ENCODE measurements at regions not wholly inside any gene's neighbourhood (a gene's known extent, or its start where the extent isn't known, plus 50 kb on each side); places are given as distances from the start of the nearest gene placed in this dataset.
"Not testable (repeated sequence)": the region's sequence is repeated elsewhere in the genome, so short reads cannot be mapped to it uniquely, and the experiment has no call there.

DNA sequence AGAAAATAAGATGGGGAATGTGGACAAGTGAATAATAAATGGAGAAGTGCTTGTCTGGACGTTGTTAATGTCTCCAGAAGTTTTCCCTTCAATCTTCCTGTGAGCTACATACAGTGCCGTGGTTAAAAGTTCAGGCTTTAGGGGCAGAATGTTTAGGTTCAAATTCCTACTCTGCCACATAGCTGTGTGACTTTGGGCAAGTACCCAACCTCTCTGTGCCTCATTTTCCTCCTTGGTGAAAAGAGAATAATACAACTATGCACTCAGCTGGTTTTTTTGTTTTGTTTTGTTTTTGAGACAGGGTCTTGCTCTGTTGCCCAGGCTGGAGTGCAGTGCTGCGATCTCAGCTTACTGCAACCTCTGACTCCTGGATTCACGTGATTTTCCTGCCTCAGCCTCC, 143.5 kb downstream of the CHIC2 start:
- DNase-seq (ENCODE audit: low spot score) = no peak

DNA sequence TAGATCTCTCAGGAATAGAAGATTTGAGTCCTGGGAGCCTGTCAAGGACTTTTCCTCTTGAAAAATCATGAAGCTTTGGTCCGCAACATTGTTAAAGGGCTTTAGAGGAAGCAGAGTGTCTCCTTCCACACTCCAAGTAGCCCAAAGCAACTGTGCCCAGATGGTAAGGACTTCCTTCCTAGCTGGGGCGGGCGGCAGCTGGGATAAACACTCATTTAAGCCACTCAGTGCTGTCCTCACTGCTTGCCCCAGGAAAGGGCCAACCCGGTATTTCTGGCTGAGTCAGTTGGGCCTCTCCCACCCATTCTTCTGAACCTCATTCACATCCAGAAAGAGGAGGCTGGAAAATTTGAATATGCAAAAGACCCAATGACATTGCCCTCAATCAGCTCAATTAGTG, 144.3 kb downstream of the CHIC2 start:
- no peak for DNase-seq (ENCODE audit: low spot score)

DNA sequence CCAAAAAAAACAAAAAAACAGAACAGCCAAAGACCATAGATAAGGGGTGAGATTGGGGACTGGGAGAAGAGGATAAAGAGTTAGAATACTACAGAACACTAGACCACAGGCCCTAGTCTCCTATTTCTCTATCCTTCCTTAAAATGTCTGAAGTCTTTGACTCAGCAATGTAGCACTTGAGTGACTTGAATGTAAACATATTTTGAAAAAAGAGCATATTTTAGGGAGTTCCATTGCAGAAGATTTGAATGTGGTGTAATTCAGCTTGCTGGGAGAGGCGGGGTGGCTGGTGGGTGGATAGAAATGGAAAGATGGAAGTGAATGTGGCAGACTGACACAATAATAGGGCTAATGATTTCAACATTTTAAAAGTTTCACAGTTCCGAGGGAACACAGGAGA, 144.9 kb downstream of the CHIC2 start:
- no peak for DNase-seq (ENCODE audit: low spot score)

DNA sequence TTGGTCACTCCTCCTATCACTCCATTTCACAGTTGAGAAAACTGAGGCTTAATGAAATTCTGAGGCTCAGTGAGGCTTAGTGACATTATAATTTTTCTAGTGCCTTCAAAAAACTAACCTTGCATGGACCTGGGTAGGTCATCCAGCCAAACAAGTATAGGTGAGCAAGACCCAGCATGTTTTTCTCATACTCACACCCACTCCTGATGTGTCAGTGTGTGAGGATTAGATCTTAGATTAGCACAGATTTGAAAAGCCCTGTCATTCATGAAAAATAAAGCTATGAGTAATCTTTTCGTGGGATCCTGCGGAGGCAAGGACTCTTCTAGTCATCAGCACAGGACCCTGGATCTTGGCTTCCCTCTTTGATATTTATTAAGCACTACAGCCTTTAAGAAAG, 146.7 kb downstream of the CHIC2 start:
- no peak for DNase-seq (ENCODE audit: low spot score)

DNA sequence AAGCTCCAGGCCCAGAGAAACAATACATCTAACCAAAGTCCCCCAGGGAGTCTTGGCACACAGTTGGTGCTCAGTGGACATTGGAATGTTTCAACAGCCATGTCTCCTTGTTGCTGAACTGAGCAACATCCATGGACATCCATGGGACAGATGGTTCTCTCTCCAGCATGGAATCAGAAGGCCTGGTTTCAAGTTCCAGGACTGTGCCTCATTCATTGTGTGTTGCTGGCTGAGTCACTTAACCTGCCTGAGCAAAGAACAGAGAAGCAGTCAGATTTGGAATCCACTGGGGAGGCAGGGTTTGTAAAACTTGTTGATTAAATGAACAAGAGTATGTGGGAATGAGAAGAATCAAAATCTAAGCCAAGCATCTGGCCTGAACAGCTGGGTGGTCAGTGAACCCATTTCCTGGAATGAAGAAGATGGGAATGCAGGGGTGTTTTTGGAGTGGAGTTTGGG, 147.9 kb downstream of the CHIC2 start:
- DNase-seq (ENCODE audit: low spot score) = no peak

DNA sequence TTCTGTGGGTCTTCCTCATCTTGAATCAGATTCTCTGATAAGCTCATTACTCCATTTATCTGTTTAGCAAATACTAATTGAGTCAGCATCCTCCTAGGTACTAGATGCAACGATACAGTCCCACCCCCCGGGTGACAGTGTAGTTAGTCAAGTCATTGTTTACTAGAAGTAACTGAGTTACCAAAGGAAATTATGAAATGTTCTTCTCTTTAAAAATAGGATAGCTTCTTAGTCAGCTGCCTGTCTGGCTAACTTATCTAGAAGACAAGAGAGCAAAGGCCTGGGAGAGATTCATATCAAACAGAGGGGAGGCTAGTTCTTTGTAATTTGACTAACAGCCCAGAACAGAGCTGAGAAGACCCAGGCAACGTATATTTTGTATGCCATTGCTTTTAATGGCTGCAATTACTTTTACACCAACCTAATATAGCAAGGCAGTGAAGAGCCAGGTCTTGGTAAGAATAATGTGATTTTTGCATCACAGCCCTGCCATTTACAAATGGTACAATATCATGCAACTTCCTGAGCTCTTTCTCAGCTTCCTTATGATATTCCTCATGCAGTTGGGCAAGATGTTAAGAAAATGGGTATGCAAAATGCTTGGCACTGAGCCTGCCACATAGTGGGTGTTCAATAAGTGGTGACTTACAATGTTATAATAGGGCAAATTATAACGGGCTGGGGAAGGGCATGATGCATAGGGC, 149.9 kb downstream of the CHIC2 start:
- no peak for DNase-seq (ENCODE audit: low spot score)

DNA sequence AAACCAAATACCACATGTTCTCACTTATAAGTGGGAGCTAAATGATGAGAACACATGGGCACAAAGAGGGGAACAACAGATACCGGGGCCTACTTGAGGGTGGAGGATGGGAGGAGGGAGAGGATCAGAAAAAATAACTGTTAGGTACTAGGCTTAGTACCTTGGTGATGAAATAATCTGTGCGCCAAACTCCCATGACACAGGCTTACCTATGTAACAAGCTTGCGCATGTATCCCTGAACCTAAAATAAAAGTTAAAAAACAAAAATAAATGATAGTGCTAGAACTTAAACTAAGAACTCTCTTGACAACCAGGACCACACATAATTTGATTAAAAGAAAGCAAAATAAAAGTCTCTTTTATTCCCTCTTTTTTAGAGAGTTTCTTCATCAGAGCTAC, 150.6 kb downstream of the CHIC2 start:
- no peak for DNase-seq (ENCODE audit: low spot score)

DNA sequence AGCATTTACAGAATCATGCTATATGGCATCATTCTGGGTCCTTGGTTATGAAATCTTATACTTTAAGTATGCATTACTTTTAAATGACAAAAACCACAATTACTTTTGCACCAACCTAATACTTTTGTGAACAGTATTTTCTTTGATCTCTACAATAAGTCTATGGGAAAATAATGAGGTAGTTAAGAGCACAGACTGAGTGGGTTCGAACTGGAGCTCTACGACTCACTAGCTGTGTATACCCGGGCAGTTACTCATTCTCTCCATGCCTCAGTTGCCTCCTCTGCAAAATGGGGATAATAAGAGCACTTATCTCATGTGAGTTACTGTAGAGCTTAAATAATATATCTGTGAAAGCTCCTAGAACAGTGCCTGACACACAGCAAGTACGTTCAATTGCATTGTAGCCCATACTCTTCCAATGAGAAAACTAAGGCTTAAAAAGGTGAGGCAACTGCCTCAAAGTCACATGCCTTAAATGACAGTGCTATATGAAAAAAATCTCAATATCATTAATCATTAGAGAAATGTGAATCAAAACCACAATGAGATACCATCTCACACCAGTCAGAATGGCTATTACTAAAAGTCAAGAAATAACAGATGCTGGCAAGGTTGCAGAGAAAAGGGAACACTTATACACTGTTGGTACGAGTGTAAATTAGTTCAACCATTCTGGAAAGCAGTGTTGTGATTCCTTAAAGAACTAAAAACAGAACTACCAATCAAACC, 151.5 kb downstream of the CHIC2 start:
- DNase-seq (ENCODE audit: low spot score) = no peak

DNA sequence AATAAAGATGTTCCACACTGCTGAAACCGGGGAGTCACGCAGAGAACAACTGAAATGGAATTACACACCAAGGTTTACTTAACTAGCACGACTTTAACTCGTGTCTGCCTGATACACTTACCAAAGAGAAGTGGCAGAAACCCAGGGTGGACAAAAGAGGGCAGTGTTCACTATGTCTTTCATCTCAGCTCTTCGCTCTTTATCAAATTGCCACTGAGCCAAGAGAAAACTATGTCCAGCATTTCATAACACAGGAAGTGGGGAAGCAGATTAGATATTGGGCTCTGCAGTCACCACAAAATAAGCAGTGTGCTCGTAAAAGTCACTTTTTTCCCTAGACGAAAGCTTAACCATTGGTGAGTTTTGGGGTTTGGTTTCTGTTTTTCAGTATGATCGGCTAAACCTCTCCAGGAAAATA, 155.7 kb downstream of the CHIC2 start:
- peak; percentile 92 for DNase-seq (ENCODE audit: low spot score)

DNA sequence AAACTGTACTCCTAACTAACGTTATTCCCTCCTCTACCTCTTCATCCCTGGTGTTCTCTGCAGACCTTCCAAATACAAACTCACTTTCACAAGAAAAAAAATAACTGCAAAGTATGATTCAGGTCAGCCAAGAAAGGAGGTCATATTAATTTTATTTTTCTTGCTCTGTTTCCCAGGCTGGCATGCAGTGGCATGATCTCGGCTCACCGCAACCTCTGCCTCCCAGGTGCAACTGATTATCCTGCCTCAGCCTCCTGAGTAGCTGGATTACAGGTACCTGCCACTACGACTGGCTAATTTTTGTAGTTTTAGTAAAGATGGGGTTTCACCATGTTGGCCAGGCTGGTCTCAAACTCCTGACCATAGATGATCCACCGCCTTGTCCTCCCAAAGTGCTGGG, 156.6 kb downstream of the CHIC2 start:
- DNase-seq (ENCODE audit: low spot score) = no peak

DNA sequence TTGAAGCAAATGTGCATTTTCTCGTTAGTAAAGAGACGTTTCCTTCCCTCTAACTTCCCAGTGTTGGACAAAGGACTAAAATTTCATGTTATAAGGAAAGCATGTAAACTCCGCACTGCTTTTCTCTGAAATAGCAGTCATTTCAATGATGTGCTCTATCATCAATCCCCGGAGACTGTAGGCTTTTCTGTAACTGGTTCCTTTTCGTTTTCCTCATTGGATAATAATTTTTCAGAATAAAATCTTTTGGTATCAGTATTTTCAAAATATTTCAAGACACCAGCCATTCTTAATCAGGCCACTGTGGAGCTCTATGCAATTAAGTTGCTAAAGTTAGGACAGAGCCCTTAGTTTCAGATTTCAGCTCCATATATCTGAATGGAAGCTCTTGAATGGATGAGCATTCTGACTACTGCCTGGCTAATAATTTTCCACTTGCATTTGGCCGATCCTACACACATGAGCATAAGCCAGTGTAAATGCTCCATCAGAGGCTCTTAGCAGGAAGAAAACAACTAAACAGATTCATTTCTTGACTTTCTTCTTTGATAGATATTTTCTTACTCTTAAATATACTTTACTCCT, 157.7 kb downstream of the CHIC2 start:
- no peak for DNase-seq (ENCODE audit: low spot score)

DNA sequence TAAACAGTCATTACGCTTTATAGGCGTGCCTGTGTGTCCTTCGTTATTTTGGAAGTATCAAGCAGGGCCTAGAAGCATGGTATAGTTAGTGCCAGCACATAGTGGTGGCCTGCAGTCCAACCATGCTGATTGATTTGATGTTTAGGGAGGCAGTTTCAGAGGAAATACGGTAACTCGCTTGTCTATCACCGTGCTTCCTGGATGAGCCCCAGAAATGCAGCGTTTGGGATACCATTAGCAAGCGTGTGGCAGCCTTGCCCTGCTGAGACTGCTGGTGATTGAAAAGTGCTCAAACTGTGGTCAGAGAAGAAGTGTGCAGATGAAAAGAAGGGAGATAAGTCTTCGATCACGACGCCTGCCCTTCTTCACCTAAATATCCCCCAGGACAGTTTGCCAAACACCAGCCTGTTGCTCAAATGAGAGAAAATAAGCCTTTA, 158.4 kb downstream of the CHIC2 start:
- peak; percentile 51 for DNase-seq (ENCODE audit: low spot score)

DNA sequence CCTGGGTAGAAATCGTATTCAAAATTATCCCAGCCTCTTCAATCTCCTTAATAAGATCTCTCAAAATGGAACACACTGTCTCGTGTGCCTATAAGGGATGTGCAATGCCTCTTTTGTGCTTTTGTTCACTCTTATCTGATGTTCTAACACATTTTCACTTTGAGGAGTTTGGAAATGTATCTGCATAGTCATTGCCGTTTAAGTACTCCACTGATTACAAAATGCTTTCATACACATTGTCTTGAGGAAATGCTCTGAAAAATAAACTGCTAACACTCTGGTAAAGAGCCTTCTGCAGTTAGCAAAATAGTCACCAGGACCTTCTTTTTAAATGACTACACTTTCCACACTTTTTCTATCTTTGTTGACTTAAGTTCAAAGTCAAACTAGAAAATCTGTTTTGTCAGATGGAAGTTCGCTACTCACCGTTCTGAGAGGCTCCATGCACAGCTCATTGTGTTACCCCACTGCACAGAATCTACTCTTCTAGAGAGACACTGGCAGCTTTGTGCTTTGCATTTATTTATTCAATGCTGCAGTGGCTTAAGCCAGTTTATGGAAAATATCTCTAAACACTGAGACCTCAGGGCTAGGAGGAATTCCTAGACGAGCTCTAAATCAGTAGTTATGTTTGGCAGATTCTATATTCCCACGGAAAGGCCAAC, 159.0 kb downstream of the CHIC2 start:
- no peak for DNase-seq (ENCODE audit: low spot score)

DNA sequence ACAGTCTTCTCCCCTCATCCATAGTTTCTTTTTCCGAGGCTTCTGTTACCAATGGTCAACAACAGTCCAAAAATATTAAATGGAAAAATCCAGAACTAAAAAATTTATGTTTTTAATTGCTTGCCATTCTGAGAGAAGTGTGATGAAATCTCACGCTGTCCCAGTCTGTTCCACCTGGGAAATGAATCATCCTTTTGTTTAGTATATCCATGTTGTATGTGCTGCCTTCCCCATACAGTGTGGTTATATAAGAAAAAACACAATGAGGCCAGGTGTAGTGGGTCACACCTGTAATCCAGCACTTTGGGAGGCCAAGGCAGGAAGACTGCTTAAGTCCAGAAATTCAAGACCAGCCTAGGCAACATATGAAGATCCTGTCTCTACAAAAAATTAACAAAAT, 161.6 kb downstream of the CHIC2 start:
- no peak for DNase-seq (ENCODE audit: low spot score)

DNA sequence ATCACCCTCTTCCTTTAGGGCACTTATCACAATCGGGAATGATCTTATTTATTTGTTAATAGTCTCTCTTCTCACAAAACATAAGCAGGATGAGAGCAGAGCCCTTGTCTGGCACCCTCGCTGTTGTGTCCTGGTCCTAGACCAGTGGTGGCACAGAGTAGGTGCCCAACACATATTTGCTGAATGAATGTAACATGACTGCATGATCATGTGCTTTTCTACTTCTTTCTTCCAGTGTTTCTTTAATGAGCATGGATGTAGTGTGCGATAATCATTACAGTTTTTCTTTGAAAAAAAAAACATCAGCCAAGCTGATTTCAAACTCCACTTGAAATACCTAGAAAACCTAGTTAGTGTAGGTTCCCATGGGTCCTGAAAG, 164.1 kb downstream of the CHIC2 start:
- DNase-seq (ENCODE audit: low spot score) = no peak

DNA sequence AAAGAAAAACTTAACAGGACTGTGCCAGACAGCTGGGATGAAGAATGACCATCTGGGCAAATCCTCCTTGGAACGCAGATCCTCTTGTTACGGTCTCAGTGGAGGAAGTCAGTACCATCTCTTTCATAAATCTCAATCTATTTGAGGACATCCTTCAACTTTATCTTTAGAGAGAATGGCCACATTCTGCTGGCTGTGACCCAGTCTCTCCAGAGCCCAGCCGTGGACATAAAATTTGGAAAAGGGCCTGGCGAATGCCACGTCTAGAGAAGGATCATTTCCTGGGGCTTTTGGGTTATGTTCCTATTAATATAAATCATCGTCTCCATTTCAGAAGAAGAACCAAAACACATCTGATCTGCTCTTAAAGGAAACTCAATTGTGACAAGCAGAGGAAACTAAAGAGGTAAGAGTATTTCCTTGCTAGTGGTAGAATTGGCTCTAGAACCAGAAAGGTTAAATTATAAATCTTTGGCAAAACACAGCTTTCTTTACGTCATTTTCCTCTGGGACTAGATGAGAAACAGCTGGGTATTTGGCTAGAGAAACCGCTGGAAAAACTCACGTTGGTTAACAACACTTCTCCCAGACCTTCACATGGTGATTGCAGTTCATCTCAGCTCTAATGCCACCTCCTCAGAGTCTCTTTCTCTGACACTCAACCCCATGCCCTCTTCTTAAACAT, 164.7 kb downstream of the CHIC2 start:
- DNase-seq (ENCODE audit: low spot score) = no peak

DNA sequence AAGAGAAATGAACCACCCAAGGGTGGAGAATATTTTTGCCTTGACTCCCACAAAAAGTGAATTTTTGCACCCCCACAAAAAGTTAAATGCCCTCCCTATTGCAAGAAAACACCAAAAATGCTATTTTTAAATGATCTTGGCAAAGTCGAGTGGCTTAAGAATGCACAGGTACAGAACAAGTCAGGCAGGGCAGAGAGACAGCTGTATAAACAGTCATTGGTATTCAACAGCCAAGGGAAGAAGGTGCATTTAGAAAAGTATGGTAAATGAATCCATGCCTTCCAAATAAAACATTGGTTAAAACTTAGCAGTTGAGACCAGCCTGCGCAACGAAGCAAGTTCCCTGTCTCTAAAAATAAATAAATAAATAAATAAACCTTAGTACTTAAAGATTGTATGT, 169.3 kb downstream of the CHIC2 start:
- DNase-seq (ENCODE audit: low spot score) = no peak

DNA sequence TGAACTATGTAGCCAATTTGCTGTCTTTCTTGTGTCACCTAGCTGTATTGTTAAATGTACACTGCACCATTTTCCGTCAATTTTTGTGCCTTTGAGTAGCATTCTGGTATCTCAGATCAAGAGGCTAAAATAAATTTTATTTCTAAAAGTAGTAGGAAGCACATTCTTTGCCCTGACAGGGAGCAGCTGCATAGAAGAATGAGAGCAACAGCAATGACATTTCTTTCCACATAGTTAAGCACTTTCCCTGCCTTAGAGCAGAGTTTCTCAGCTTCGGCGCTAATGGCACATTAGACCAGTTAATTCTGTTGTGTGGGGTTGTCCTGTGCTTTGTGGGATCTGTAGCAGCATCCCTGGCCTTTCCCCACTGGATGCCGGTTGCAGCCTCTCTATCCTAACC, 173.9 kb downstream of the CHIC2 start:
- DNase-seq (ENCODE audit: low spot score) = no peak

DNA sequence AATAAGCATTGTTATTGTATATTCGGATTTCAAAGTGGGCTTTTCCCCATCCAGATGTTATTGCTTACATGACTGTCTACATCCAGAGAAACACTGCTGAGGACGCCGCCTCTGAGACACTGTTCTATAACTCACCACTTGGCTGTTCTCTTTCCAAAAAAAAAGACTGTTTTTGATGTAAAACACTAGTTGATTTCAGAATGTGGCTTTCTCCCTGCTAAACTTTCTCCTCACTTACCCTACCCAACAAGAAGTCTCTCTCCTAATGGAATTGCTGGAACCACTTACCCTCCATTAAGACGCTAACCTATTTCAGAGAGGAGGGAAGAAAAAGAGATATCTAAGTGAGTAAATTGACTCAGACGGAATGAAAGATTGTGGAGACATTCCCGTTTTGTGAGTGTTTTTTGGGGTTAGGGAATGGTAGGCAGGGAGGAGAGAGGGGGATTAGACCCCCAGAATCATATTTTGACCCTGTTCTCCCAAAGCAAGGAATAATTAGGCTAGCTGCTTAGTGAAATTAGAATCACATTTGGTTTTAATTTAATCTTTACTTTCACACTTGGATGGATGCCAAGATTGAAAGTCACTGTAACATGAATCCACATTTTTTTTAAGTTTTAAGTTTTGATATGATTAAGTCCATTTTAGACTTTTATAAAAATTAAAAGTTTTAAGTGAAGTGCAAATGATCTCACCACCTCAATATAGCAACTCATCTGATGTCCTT, 174.9 kb downstream of the CHIC2 start:
- DNase-seq (ENCODE audit: low spot score) = no peak

DNA sequence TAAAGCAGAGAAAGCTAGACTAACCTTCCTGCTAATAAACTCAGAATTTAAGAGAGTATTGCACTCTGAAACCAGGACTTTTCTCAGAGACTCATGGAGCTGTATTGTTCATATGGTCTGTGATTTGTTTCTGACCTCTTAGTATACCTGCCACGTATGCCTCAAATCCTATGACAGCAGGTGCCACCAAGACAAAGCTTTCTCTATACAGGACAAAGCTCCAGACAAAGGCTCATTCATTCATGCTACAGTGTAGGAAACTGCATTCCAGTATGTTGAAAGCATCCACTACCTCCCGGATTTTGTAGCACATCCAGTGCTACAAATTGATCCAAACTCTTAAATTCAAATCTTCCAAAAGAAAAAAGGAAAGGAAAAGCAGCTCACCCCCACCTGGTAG, 178.3 kb downstream of the CHIC2 start:
- DNase-seq (ENCODE audit: low spot score) = peak; percentile 50

DNA sequence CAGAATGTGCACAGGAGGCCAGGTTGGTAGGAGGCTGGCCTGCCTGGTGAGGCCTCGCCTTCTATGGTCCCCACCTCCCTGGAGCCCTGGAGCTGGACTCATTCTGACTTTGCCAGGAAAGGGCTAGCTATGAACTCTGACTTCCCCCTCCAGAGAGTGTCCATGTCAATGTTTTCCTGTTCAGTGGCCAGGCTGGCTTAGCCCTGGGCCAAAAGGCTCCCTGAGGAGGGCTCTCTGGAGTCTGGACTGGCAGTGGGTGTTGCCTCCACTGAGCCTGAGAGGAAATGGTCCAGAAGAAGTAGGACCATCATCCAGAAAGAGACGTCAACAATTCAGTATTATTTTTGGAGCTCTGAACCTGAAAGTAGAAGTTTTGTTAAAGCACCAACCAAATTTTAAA, 178.7 kb downstream of the CHIC2 start:
- no peak for DNase-seq (ENCODE audit: low spot score)

DNA sequence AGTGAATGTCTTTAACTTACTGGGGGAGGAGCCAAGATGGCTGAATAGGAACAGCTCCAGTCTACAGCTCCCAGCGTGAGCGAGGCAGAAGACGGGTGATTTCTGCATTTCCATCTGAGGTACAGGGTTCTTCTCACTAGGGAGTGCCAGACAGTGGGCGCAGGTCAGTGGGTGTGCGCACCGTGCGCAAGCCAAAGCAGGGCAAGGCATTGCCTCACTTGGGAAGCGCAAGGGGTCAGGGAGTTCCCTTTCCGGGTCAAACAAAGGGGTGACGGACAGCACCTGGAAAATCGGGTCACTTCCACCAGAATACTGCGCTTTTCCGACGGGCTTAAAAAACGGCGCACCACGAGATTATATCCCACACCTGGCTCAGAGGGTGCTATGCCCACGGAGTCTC, 187.3 kb downstream of the CHIC2 start:
- not testable (repeated sequence) for DNase-seq (ENCODE audit: low spot score)
